ENCODE measurements at regions not wholly inside any gene's neighbourhood (a gene's known extent, or its start where the extent isn't known, plus 50 kb on each side); places are given as distances from the start of the nearest gene placed in this dataset.

DNA sequence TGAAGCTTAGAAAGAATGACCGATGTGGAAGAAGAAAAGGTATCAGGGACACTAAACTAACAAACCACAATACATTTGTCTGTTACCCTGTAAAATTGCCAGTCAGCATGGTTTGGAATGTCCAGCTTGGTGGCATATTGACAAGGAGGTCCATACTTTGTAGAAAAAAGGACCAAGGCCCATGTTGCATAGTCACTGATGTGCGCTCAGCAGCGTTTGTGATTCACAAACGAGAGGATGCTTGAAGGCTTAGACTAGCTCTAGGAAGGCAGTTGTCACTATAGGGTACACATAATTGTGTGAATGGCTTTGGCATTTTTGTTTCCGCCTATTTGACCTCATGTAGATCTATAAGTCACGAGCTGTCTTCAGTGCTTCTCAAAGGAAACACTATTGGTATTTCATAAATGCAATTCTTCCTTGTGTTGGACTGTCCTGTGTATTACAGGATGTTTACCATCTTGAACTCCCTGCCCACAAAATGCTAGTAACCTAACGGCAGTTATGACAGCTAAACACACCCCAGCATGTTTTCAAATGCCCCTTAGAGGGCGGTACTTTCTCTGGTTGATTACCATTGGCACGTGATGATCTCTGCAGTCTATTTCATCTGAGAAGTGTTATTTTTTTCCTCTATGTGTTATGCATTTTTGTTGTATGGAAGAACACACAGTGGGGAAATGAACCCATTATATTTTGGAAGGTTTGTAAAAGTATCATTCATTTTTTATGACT, 304.2 kb downstream of the CYRIA start:
- H3K27me3 ChIP-seq = no peaks in the 10 kb centered on the region
- no peak overlapping the region for H3K4me3 ChIP-seq
- 81 to 87% methylated on average over 9 of the region's 9 CpGs for WGBS, 2 donors (ENCODE audit: low coverage in 1 of 2)
- no peak for ATAC-seq
- H3K27ac ChIP-seq = no peak overlapping the region
- no peaks in the 10 kb centered on the region for H3K4me1 ChIP-seq
- H3K9me3 ChIP-seq = peaks cover 0 to 16% (median 0%) of the 10 kb centered on the region in 3 donors
- no peaks in the 10 kb centered on the region for H3K36me3 ChIP-seq
- TF ChIP-seq, protein P1, sequence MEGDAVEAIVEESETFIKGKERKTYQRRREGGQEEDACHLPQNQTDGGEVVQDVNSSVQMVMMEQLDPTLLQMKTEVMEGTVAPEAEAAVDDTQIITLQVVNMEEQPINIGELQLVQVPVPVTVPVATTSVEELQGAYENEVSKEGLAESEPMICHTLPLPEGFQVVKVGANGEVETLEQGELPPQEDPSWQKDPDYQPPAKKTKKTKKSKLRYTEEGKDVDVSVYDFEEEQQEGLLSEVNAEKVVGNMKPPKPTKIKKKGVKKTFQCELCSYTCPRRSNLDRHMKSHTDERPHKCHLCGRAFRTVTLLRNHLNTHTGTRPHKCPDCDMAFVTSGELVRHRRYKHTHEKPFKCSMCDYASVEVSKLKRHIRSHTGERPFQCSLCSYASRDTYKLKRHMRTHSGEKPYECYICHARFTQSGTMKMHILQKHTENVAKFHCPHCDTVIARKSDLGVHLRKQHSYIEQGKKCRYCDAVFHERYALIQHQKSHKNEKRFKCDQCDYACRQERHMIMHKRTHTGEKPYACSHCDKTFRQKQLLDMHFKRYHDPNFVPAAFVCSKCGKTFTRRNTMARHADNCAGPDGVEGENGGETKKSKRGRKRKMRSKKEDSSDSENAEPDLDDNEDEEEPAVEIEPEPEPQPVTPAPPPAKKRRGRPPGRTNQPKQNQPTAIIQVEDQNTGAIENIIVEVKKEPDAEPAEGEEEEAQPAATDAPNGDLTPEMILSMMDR (IDR thresholded peaks at IDR 0.05) = no peak
- TF ChIP-seq POLR2AphosphoS5 (IDR thresholded peaks at IDR 0.05) (no peak), POLR2A (IDR thresholded peaks at IDR 0.05) (no peak), EP300 (IDR thresholded peaks at IDR 0.05) (no peak)

DNA sequence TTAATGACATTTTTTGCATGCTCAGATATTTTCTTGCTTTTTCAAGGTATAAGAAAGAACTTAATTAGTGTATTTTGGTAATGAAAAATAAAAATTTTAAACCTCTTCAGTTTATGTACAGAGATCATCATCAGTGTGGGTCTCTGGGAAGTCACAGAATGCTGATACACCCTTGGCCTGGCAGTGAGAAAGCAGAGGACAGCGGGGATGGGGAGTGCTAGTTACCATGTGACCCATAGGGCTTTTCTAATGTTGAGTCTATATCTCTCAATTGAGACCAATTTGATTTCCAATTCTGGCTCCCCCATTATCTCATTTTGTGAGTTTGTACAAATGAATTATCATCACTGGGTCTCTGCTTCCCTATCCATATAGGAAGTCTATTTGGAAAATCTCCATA, 305.7 kb downstream of the CYRIA start:
- Histone ChIP-seq H3K4me1 (no peaks in the 10 kb centered on the region), H3K9me3 (peaks cover 0 to 17% (median 0%) of the 10 kb centered on the region in 3 donors), H3K36me3 (no peaks in the 10 kb centered on the region), H3K4me3 (no peak overlapping the region), H3K27ac (no peak overlapping the region), H3K27me3 (no peaks in the 10 kb centered on the region)
- no peak for ATAC-seq
- TF ChIP-seq POLR2A (IDR thresholded peaks at IDR 0.05) (no peak), EP300 (IDR thresholded peaks at IDR 0.05) (no peak), POLR2AphosphoS5 (IDR thresholded peaks at IDR 0.05) (no peak)
- TF ChIP-seq, protein P1 (IDR thresholded peaks at IDR 0.05) = no peak
- 100% methylated on average over 1 of the region's 1 CpG; no CpG with 5 or more reads in 1 of the 2 donors for WGBS, 2 donors (ENCODE audit: low coverage in 1 of 2)

DNA sequence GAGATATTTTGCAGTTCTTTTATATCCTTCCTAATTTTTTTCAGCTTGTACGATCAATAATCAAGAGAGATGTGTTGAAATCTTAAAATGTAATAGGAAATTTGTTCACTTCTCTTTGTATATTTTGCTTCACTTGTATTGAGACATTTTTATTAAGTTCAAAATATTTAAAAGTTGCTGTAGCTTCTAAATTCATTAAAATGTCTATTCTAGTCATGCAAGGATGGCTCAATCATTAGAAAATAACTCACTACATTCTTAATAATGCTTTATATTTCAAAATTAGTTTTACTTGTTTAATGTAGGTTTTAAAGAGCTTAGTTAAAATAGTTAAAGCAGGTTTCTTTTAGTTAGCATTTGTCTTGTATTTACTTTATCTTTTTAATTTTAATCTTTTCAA, 308.4 kb downstream of the CYRIA start:
- no peak for ATAC-seq
- TF ChIP-seq, protein P1 (IDR thresholded peaks at IDR 0.05) = no peak
- no peak for TF ChIP-seq EP300 (IDR thresholded peaks at IDR 0.05)
- TF ChIP-seq POLR2A (IDR thresholded peaks at IDR 0.05) = no peak
- TF ChIP-seq POLR2AphosphoS5 (IDR thresholded peaks at IDR 0.05) = no peak
- H3K4me1 ChIP-seq = no peaks in the 10 kb centered on the region
- H3K4me3 ChIP-seq = no peak overlapping the region
- peaks cover 0 to 17% (median 0%) of the 10 kb centered on the region in 3 donors for H3K9me3 ChIP-seq
- no peaks in the 10 kb centered on the region for H3K27me3 ChIP-seq
- no peaks in the 10 kb centered on the region for H3K36me3 ChIP-seq
- no peak overlapping the region for H3K27ac ChIP-seq
- WGBS, 2 donors (ENCODE audit: low coverage in 1 of 2) = 75 to 89% methylated on average over 1 of the region's 1 CpG

DNA sequence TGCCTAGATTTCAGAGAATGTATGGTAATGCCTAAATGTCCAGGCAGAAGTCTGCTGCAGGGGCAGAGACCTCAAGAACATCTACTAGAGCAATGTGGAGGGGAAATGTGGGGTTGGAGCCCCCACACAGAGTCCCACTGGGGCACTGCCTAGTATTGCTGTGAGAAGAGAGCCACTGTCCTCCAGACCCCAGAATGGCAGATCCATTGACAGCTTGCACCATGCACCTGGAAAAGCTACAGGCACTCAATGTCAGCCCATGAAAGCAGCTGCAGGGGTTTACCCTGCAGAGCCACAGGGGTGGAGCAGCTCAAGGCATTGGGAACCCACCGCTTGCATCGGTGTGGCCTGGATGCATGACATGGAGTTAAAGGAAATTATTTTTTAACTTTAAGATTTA, 314.1 kb downstream of the CYRIA start:
- H3K4me1 ChIP-seq = no peaks in the 10 kb centered on the region
- no peak for TF ChIP-seq EP300 (IDR thresholded peaks at IDR 0.05)
- no peak for TF ChIP-seq POLR2AphosphoS5 (IDR thresholded peaks at IDR 0.05)
- no peak for TF ChIP-seq POLR2A (IDR thresholded peaks at IDR 0.05)
- TF ChIP-seq, protein P1 (IDR thresholded peaks at IDR 0.05) = no peak
- H3K36me3 ChIP-seq = no peaks in the 10 kb centered on the region
- H3K9me3 ChIP-seq = peaks cover 0 to 14% (median 0%) of the 10 kb centered on the region in 3 donors
- no peak overlapping the region for H3K27ac ChIP-seq
- WGBS, 2 donors (ENCODE audit: low coverage in 1 of 2) = no CpG with 5 or more reads among the region's 2 CpGs
- no peak overlapping the region for H3K4me3 ChIP-seq
- H3K27me3 ChIP-seq = no peaks in the 10 kb centered on the region
- no peak for ATAC-seq

DNA sequence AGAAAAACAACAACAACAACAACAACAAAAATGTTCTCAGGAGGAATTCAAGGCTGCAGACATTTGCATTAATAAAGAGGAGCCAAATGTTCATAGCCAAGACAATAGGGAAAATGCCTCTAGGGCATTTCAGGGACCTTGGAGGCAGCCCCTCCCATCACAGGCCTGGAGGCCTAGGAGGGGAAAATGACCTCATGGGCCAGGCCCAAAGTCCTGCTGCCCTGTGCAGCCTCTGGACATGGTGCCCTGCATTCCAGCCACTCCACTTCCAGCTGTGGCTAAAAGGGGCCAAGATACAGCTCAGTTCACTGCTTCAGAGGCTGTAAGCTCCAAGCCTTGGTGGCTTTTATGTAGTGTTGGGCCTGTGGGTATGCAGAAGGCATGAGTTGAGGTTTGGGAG, 314.5 kb downstream of the CYRIA start:
- no peak for ATAC-seq
- Histone ChIP-seq H3K4me3 (no peak overlapping the region), H3K9me3 (peaks cover 0 to 12% (median 0%) of the 10 kb centered on the region in 3 donors), H3K36me3 (no peaks in the 10 kb centered on the region), H3K27me3 (no peaks in the 10 kb centered on the region), H3K27ac (no peak overlapping the region), H3K4me1 (no peaks in the 10 kb centered on the region)
- TF ChIP-seq POLR2AphosphoS5 (IDR thresholded peaks at IDR 0.05) (no peak), EP300 (IDR thresholded peaks at IDR 0.05) (no peak), POLR2A (IDR thresholded peaks at IDR 0.05) (no peak)
- TF ChIP-seq, protein P1 (IDR thresholded peaks at IDR 0.05) = no peak

Data from gastroesophageal sphincter (tissue), 4 donors.